Suprapubic skin (tissue), 4 donors: ENCODE measurements at regions not wholly inside any gene's neighbourhood (a gene's known extent, or its start where the extent isn't known, plus 50 kb on each side); places are given as distances from the start of the nearest gene placed in this dataset.

Experiments used
- DNase-seq, 2 donors: peaks; one replicate each; pipeline ENCODE4 v3.0.0-alpha.2; 2019; ENCODE audit warnings: low spot score in 2 of 2
- H3K27ac ChIP-seq: fragments of 200-600 bp; sonication (generic); one replicate; pipeline ENCODE4 v1.5.1; 2019
- H3K27me3 ChIP-seq: fragments of 200-600 bp; sonication (generic); one replicate; pipeline ENCODE4 v1.5.1; 2019
- H3K36me3 ChIP-seq: fragments of 200-600 bp; sonication (generic); one replicate; pipeline ENCODE4 v1.5.1; 2019
- H3K4me1 ChIP-seq: fragments of 200-600 bp; sonication (generic); one replicate; pipeline ENCODE4 v1.5.1; 2019
- H3K4me3 ChIP-seq: fragments of 200-600 bp; sonication (generic); one replicate; pipeline ENCODE4 v1.5.1; 2019; ENCODE audit warnings: mild to moderate bottlenecking
- H3K9me3 ChIP-seq: fragments of 200-600 bp; sonication (generic); one replicate; pipeline ENCODE4 v1.5.1; 2019
- CTCF ChIP-seq, 2 donors: fragments of 200-600 bp in 1 of 2; fragments of 450-650 bp in 1 of 2; sonication (generic) in 1 of 2; IDR thresholded peaks; one replicate each; pipeline ENCODE4 v1.5.1; 2016 to 2019; ENCODE audit warnings: antibody characterized with exemption in 2 of 2, mild to moderate bottlenecking in 1 of 2, moderate library complexity in 1 of 2
- EP300 ChIP-seq: sonication (generic); formaldehyde crosslinking; IDR thresholded peaks from one replicate; pipeline ENCODE4 v1.6.1; 2017; ENCODE audit warnings: antibody characterized with exemption
- POLR2A ChIP-seq, 2 donors: fragments of 450-650 bp; IDR thresholded peaks; one replicate each; pipeline ENCODE4 v1.6.1; 2017; ENCODE audit warnings: antibody characterized with exemption in 2 of 2, mild to moderate bottlenecking in 2 of 2, moderate library complexity in 2 of 2
- POLR2AphosphoS5 ChIP-seq, 3 donors: sonication (generic); formaldehyde crosslinking; IDR thresholded peaks; one replicate each; pipeline ENCODE4 v1.6.1; 2017; ENCODE audit warnings: antibody characterized with exemption in 3 of 3
- WGBS: methylation state at CpG from one replicate; pipeline ENCODE4 v1.1.5; 2018; 5-methylcytosine and 5-hydroxymethylcytosine counted together

GRCh38 chr4:43693876-43694275, 754.7 kb downstream of the KCTD8 start:
- H3K4me3 ChIP-seq: no peak overlapping the region
- H3K27me3 ChIP-seq: no peaks in the 10 kb centered on the region
- H3K27ac ChIP-seq: no peak overlapping the region
- TF ChIP-seq POLR2A (IDR thresholded peaks at IDR 0.05) (no peak), CTCF (IDR thresholded peaks at IDR 0.05) (no peak), POLR2AphosphoS5 (IDR thresholded peaks at IDR 0.05) (no peak), EP300 (no peak)
- 29% methylated on average over 1 of the region's 1 CpG for WGBS
- H3K9me3 ChIP-seq: no peaks in the 10 kb centered on the region
- H3K36me3 ChIP-seq: no peaks in the 10 kb centered on the region
- DNase-seq: no peak
- H3K4me1 ChIP-seq: no peaks in the 10 kb centered on the region

GRCh38 chr4:43709443-43709842, 739.2 kb downstream of the KCTD8 start:
- no peaks in the 10 kb centered on the region for H3K4me1 ChIP-seq

GRCh38 chr4:43716721-43717395, 731.8 kb downstream of the KCTD8 start:
- Histone ChIP-seq H3K9me3 (no peaks in the 10 kb centered on the region), H3K27ac (no peak overlapping the region), H3K4me3 (no peak overlapping the region), H3K36me3 (no peaks in the 10 kb centered on the region), H3K27me3 (no peaks in the 10 kb centered on the region), H3K4me1 (no peaks in the 10 kb centered on the region)
- DNase-seq: no peak
- no peak for TF ChIP-seq EP300
- no peak for TF ChIP-seq POLR2AphosphoS5 (IDR thresholded peaks at IDR 0.05)
- TF ChIP-seq POLR2A (IDR thresholded peaks at IDR 0.05): no peak
- TF ChIP-seq CTCF (IDR thresholded peaks at IDR 0.05): no peak
- 75% methylated on average over 5 of the region's 5 CpGs for WGBS

More at GRCh38 chr4:43709443-43709842, 739.2 kb downstream of the KCTD8 start:
- no peak overlapping the region for H3K27ac ChIP-seq
- H3K36me3 ChIP-seq: no peaks in the 10 kb centered on the region
- TF ChIP-seq CTCF (IDR thresholded peaks at IDR 0.05) (no peak), POLR2AphosphoS5 (IDR thresholded peaks at IDR 0.05) (no peak), POLR2A (IDR thresholded peaks at IDR 0.05) (no peak), EP300 (no peak)
- H3K27me3 ChIP-seq: no peaks in the 10 kb centered on the region
- H3K9me3 ChIP-seq: peaks cover 6% of the 10 kb centered on the region
- no peak overlapping the region for H3K4me3 ChIP-seq
- no peak for DNase-seq

- DNase-seq: no peak
- H3K4me3 ChIP-seq: no peak overlapping the region
- no peaks in the 10 kb centered on the region for H3K27me3 ChIP-seq
- H3K9me3 ChIP-seq: no peaks in the 10 kb centered on the region
- WGBS: 90% methylated on average over 2 of the region's 2 CpGs
- no peaks in the 10 kb centered on the region for H3K4me1 ChIP-seq
- H3K27ac ChIP-seq: no peak overlapping the region
- H3K36me3 ChIP-seq: no peaks in the 10 kb centered on the region
- no peak for TF ChIP-seq POLR2AphosphoS5 (IDR thresholded peaks at IDR 0.05)
- TF ChIP-seq CTCF (IDR thresholded peaks at IDR 0.05): no peak
- TF ChIP-seq POLR2A (IDR thresholded peaks at IDR 0.05): no peak
- no peak for TF ChIP-seq EP300
Measured at GRCh38 chr4:43718369-43718768, 730.2 kb downstream of the KCTD8 start.

- no peaks in the 10 kb centered on the region for H3K27me3 ChIP-seq
- H3K4me1 ChIP-seq: no peaks in the 10 kb centered on the region
- 77% methylated on average over 9 of the region's 9 CpGs for WGBS
- TF ChIP-seq POLR2A (IDR thresholded peaks at IDR 0.05): no peak
- no peak for TF ChIP-seq POLR2AphosphoS5 (IDR thresholded peaks at IDR 0.05)
- TF ChIP-seq EP300: no peak
- no peak for TF ChIP-seq CTCF (IDR thresholded peaks at IDR 0.05)
- H3K4me3 ChIP-seq: no peak overlapping the region
- DNase-seq: no peak
- no peaks in the 10 kb centered on the region for H3K36me3 ChIP-seq
- H3K27ac ChIP-seq: no peak overlapping the region
- peaks cover 4% of the 10 kb centered on the region for H3K9me3 ChIP-seq
Measured at GRCh38 chr4:43732829-43733426, 715.7 kb downstream of the KCTD8 start.
